Endothelial cell of umbilical vein (primary cell): ENCODE measurements at regions not wholly inside any gene's neighbourhood (a gene's known extent, or its start where the extent isn't known, plus 50 kb on each side); places are given as distances from the start of the nearest gene placed in this dataset.

ENCODE experiments used
- BruUV-seq: library from RNA; stranded (reverse); fragments of 400-500 nt; replicated peaks from 2 replicates; lab custom pipeline; 2021; lab: Mats Ljungman, UMichigan
- CTCF ChIA-PET: fragments of 300-600, 350-600 bp; sonication (Branson Sonifier 250); formaldehyde crosslinking; loops from one replicate; lab custom pipeline; 2021; ENCODE audit warnings: antibody characterized with exemption, inconsistent platforms; lab: Charles Lee
- POLR2A ChIA-PET: fragments of 300-600, 350-600 bp; sonication (Branson Sonifier 250); formaldehyde crosslinking; loops from one replicate; lab custom pipeline; 2021; ENCODE audit warnings: antibody characterized with exemption, inconsistent platforms; lab: Charles Lee
- DNase-seq: peaks from one replicate; pipeline ENCODE4 v3.0.0-alpha.2; 2011; ENCODE audit warnings: low read depth, low spot score
- FAIRE-seq: peaks from 2 replicates; lab custom pipeline; 2011; peaks lifted over from hg19 to GRCh38; lab: Jason Lieb, UNC
- H2AFZ ChIP-seq: 2 replicates; pipeline ENCODE4 v1.6.0; 2012; ENCODE audit warnings: low read depth, low read length, control low read depth, inconsistent platforms
- H3K27ac ChIP-seq: 2 replicates; pipeline ENCODE4 v1.5.1; 2011; ENCODE audit warnings: low read depth, mild to moderate bottlenecking, control low read depth, low read length, moderate library complexity; ENCODE audit not compliant: insufficient read depth
- H3K27me3 ChIP-seq, 2 experiments: 2 replicates each; pipeline versions ENCODE4 v1.6.0 to v1.6.1; 2011; ENCODE audit warnings: low read length in 2 of 2, mixed read lengths in 1 of 2; ENCODE audit not compliant: control insufficient read depth in 2 of 2, insufficient read depth in 2 of 2
- H3K36me3 ChIP-seq, 2 experiments: 2 replicates in 1 of 2; 3 replicates in 1 of 2; pipeline ENCODE4 v1.5.1; 2011; ENCODE audit warnings: low read length in 2 of 2, mild to moderate bottlenecking in 1 of 2, moderate library complexity in 1 of 2; ENCODE audit not compliant: control insufficient read depth in 2 of 2, insufficient read depth in 2 of 2; ENCODE audit errors: extremely low read depth in 1 of 2
- H3K4me1 ChIP-seq: 3 replicates; pipeline ENCODE4 v1.5.1; 2011; ENCODE audit warnings: mild to moderate bottlenecking, low read length; ENCODE audit not compliant: control insufficient read depth, insufficient read depth; ENCODE audit errors: extremely low read depth
- H3K4me2 ChIP-seq: 2 replicates; pipeline ENCODE4 v1.6.1; 2011; ENCODE audit warnings: low read length, control low read depth, mixed read lengths; ENCODE audit not compliant: insufficient read depth
- H3K4me3 ChIP-seq, 3 experiments: fragments of 200-600 bp in 1 of 3; sonication (generic), shearing (Covaris generic) in 1 of 3; replicated peaks in 1 of 3; 2 replicates each; pipeline ENCODE4 v1.5.1; 2011 to 2016; ENCODE audit warnings: control low read depth in 3 of 3, low read length in 3 of 3, mild to moderate bottlenecking in 2 of 3, inconsistent platforms in 1 of 3, low read depth in 1 of 3, moderate library complexity in 1 of 3; ENCODE audit not compliant: insufficient read depth in 1 of 3
- H3K79me2 ChIP-seq: 2 replicates; pipeline ENCODE4 v1.6.0; 2012; ENCODE audit warnings: low read length, inconsistent platforms; ENCODE audit not compliant: control insufficient read depth, insufficient read depth
- H3K9ac ChIP-seq: replicated peaks from 2 replicates; pipeline ENCODE3; 2011; ENCODE audit warnings: low read length, control low read depth; ENCODE audit not compliant: insufficient read depth; ENCODE audit errors: extremely low read depth
- H3K9me1 ChIP-seq: replicated peaks from 3 replicates; pipeline ENCODE4 v1.6.0; 2011; ENCODE audit warnings: mild to moderate bottlenecking, low read length; ENCODE audit not compliant: control insufficient read depth, insufficient read depth; ENCODE audit errors: extremely low read depth
- H3K9me3 ChIP-seq: replicated peaks from 2 replicates; pipeline ENCODE4 v1.5.1; 2012; ENCODE audit warnings: low read length, inconsistent platforms; ENCODE audit not compliant: control insufficient read depth, insufficient read depth
- H4K20me1 ChIP-seq: replicated peaks from 2 replicates; pipeline ENCODE3; 2011; ENCODE audit warnings: mild to moderate bottlenecking, low read length; ENCODE audit not compliant: control insufficient read depth, insufficient read depth; ENCODE audit errors: extremely low read depth
- EZH2 ChIP-seq: IDR thresholded peaks from 2 replicates; pipeline ENCODE4 v1.6.1; 2012; ENCODE audit warnings: borderline replicate concordance, low read depth, mild to moderate bottlenecking, moderate library complexity, low read length, inconsistent platforms; ENCODE audit not compliant: severe bottlenecking
- FOS ChIP-seq: IDR thresholded peaks from 2 replicates; pipeline ENCODE4 v1.6.1; 2011; ENCODE audit warnings: mild to moderate bottlenecking, low read length, moderate library complexity, borderline replicate concordance; ENCODE audit not compliant: insufficient read depth
- GATA2 ChIP-seq: IDR thresholded peaks from 2 replicates; pipeline ENCODE4 v1.7.0; 2011; ENCODE audit warnings: low read depth, mild to moderate bottlenecking, moderate library complexity, mixed read lengths, low read length; ENCODE audit not compliant: insufficient read length, insufficient read depth
- JUN ChIP-seq: IDR thresholded peaks from 2 replicates; pipeline ENCODE4 v1.6.1; 2011; ENCODE audit warnings: borderline replicate concordance, low read depth; ENCODE audit not compliant: insufficient read length, insufficient read depth
- MYC ChIP-seq: IDR thresholded peaks from one replicate; pipeline ENCODE4 v1.6.1; 2011; ENCODE audit warnings: mild to moderate bottlenecking, low read depth, low read length
- POLR2A ChIP-seq: IDR thresholded peaks from 2 replicates; pipeline ENCODE4 v1.6.1; 2012; ENCODE audit warnings: low read depth, mild to moderate bottlenecking, control low read depth, low read length
- POLR2AphosphoS5 ChIP-seq: IDR thresholded peaks from 2 replicates; pipeline ENCODE4 v1.6.1; 2012; ENCODE audit warnings: low read depth, mild to moderate bottlenecking, control low read depth, low read length, moderate library complexity; ENCODE audit not compliant: insufficient read depth
- dilution Hi-C: fragments of 300-500 bp; cut with MboI; formaldehyde crosslinking; loops from one replicate; pipeline ENCODE4 v1.15.0; 2019; ENCODE audit warnings: low sequenced_read_pairs; ENCODE audit not compliant: extremely low pct_ligation_motif_present
- intact Hi-C: fragments of 100-400 bp; cut with micrococcal nuclease; formaldehyde crosslinking; loops from one replicate; pipeline ENCODE4 v1.10.0; 2022
- TF ChIP-seq, protein P1 (sequence below), 2 donors: IDR thresholded peaks; 1 replicate in 1 of 2; 2 replicates in 1 of 2; pipeline ENCODE4 v1.5.1; 2011; ENCODE audit warnings: low read length in 2 of 2, mild to moderate bottlenecking in 2 of 2, moderate library complexity in 2 of 2, control low read depth in 1 of 2, inconsistent platforms in 1 of 2, low read depth in 1 of 2; ENCODE audit not compliant: insufficient read depth in 1 of 2; ENCODE audit errors: extremely low read depth in 1 of 2
- TF ChIP-seq, protein P2 (sequence below): IDR thresholded peaks from 2 replicates; pipeline ENCODE4 v1.6.1; 2011; ENCODE audit not compliant: insufficient read depth, insufficient read length

DNA sequence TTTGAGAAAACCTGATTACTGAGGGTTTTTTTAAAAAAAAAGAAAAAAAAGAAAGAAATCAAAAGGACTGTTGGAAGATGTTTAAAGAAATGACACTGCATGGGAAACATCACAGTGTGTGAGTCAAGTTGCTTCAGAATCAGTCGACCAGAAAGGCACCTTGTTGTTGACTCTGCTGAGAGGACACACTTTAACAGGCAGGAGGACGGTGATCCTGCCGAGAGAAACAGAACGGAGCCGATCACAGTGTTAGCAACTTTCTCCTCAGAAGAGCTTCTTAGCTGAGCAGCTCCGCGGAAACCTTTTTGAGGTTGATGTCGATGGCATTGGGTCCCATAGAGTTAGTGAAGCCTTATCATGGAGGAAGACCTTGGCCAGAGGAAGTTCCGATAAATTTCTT, 538.7 kb downstream of the RBFOX1 start:
- no peak overlapping the region for H2AFZ ChIP-seq
- H3K4me1 ChIP-seq: no peaks in the 10 kb centered on the region
- TF ChIP-seq POLR2AphosphoS5 (no peak), MYC (no peak), GATA2 (no peak), JUN (no peak), EZH2 (no peak), FOS (no peak), POLR2A (no peak)
- TF ChIP-seq, protein P1, sequence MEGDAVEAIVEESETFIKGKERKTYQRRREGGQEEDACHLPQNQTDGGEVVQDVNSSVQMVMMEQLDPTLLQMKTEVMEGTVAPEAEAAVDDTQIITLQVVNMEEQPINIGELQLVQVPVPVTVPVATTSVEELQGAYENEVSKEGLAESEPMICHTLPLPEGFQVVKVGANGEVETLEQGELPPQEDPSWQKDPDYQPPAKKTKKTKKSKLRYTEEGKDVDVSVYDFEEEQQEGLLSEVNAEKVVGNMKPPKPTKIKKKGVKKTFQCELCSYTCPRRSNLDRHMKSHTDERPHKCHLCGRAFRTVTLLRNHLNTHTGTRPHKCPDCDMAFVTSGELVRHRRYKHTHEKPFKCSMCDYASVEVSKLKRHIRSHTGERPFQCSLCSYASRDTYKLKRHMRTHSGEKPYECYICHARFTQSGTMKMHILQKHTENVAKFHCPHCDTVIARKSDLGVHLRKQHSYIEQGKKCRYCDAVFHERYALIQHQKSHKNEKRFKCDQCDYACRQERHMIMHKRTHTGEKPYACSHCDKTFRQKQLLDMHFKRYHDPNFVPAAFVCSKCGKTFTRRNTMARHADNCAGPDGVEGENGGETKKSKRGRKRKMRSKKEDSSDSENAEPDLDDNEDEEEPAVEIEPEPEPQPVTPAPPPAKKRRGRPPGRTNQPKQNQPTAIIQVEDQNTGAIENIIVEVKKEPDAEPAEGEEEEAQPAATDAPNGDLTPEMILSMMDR (IDR thresholded peaks at IDR 0.05; ENCODE audit: extremely low read depth in 1 of 2, insufficient read depth in 1 of 2, low read depth in 1 of 2, low read length in 2 of 2): no peak
- TF ChIP-seq, protein P2, sequence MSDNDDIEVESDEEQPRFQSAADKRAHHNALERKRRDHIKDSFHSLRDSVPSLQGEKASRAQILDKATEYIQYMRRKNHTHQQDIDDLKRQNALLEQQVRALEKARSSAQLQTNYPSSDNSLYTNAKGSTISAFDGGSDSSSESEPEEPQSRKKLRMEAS: no peak
- DNase-seq (no peak), FAIRE-seq (no peak)
- H3K9me3 ChIP-seq: no peaks in the 10 kb centered on the region
- no peaks in the 10 kb centered on the region for H3K36me3 ChIP-seq
- no peaks in the 10 kb centered on the region for H3K9me1 ChIP-seq
- no peaks in the 10 kb centered on the region for H3K27me3 ChIP-seq
- no peak overlapping the region for H3K4me2 ChIP-seq
- intact Hi-C loops (no loop called here), dilution Hi-C loops (no loop called here)
- no peaks in the 10 kb centered on the region for H4K20me1 ChIP-seq
- H3K79me2 ChIP-seq: no peaks in the 10 kb centered on the region
- no peak overlapping the region for H3K4me3 ChIP-seq
- no peak overlapping the region for H3K27ac ChIP-seq
- no peak overlapping the region for H3K9ac ChIP-seq
- no TSS peak for BruUV-seq
- ChIA-PET POLR2A (no interaction called here), CTCF (no interaction called here)
